Endothelial cell of umbilical vein (primary cell): ENCODE measurements at regions not wholly inside any gene's neighbourhood (a gene's known extent, or its start where the extent isn't known, plus 50 kb on each side); places are given as distances from the start of the nearest gene placed in this dataset.

ENCODE experiments used
- BruUV-seq: library from RNA; stranded (reverse); fragments of 400-500 nt; replicated peaks from 2 replicates; lab custom pipeline; 2021; lab: Mats Ljungman, UMichigan
- CTCF ChIA-PET: fragments of 300-600, 350-600 bp; sonication (Branson Sonifier 250); formaldehyde crosslinking; loops from one replicate; lab custom pipeline; 2021; ENCODE audit warnings: antibody characterized with exemption, inconsistent platforms; lab: Charles Lee
- POLR2A ChIA-PET: fragments of 300-600, 350-600 bp; sonication (Branson Sonifier 250); formaldehyde crosslinking; loops from one replicate; lab custom pipeline; 2021; ENCODE audit warnings: antibody characterized with exemption, inconsistent platforms; lab: Charles Lee
- DNase-seq: peaks from one replicate; pipeline ENCODE4 v3.0.0-alpha.2; 2011; ENCODE audit warnings: low read depth, low spot score
- FAIRE-seq: peaks from 2 replicates; lab custom pipeline; 2011; peaks lifted over from hg19 to GRCh38; lab: Jason Lieb, UNC
- H2AFZ ChIP-seq: 2 replicates; pipeline ENCODE4 v1.6.0; 2012; ENCODE audit warnings: low read depth, low read length, control low read depth, inconsistent platforms
- H3K27ac ChIP-seq: 2 replicates; pipeline ENCODE4 v1.5.1; 2011; ENCODE audit warnings: low read depth, mild to moderate bottlenecking, control low read depth, low read length, moderate library complexity; ENCODE audit not compliant: insufficient read depth
- H3K27me3 ChIP-seq, 2 experiments: 2 replicates each; pipeline versions ENCODE4 v1.6.0 to v1.6.1; 2011; ENCODE audit warnings: low read length in 2 of 2, mixed read lengths in 1 of 2; ENCODE audit not compliant: control insufficient read depth in 2 of 2, insufficient read depth in 2 of 2
- H3K36me3 ChIP-seq, 2 experiments: 2 replicates in 1 of 2; 3 replicates in 1 of 2; pipeline ENCODE4 v1.5.1; 2011; ENCODE audit warnings: low read length in 2 of 2, mild to moderate bottlenecking in 1 of 2, moderate library complexity in 1 of 2; ENCODE audit not compliant: control insufficient read depth in 2 of 2, insufficient read depth in 2 of 2; ENCODE audit errors: extremely low read depth in 1 of 2
- H3K4me1 ChIP-seq: 3 replicates; pipeline ENCODE4 v1.5.1; 2011; ENCODE audit warnings: mild to moderate bottlenecking, low read length; ENCODE audit not compliant: control insufficient read depth, insufficient read depth; ENCODE audit errors: extremely low read depth
- H3K4me2 ChIP-seq: 2 replicates; pipeline ENCODE4 v1.6.1; 2011; ENCODE audit warnings: low read length, control low read depth, mixed read lengths; ENCODE audit not compliant: insufficient read depth
- H3K4me3 ChIP-seq, 3 experiments: fragments of 200-600 bp in 1 of 3; sonication (generic), shearing (Covaris generic) in 1 of 3; replicated peaks in 1 of 3; 2 replicates each; pipeline ENCODE4 v1.5.1; 2011 to 2016; ENCODE audit warnings: control low read depth in 3 of 3, low read length in 3 of 3, mild to moderate bottlenecking in 2 of 3, inconsistent platforms in 1 of 3, low read depth in 1 of 3, moderate library complexity in 1 of 3; ENCODE audit not compliant: insufficient read depth in 1 of 3
- H3K79me2 ChIP-seq: 2 replicates; pipeline ENCODE4 v1.6.0; 2012; ENCODE audit warnings: low read length, inconsistent platforms; ENCODE audit not compliant: control insufficient read depth, insufficient read depth
- H3K9ac ChIP-seq: replicated peaks from 2 replicates; pipeline ENCODE3; 2011; ENCODE audit warnings: low read length, control low read depth; ENCODE audit not compliant: insufficient read depth; ENCODE audit errors: extremely low read depth
- H3K9me1 ChIP-seq: replicated peaks from 3 replicates; pipeline ENCODE4 v1.6.0; 2011; ENCODE audit warnings: mild to moderate bottlenecking, low read length; ENCODE audit not compliant: control insufficient read depth, insufficient read depth; ENCODE audit errors: extremely low read depth
- H3K9me3 ChIP-seq: replicated peaks from 2 replicates; pipeline ENCODE4 v1.5.1; 2012; ENCODE audit warnings: low read length, inconsistent platforms; ENCODE audit not compliant: control insufficient read depth, insufficient read depth
- H4K20me1 ChIP-seq: replicated peaks from 2 replicates; pipeline ENCODE3; 2011; ENCODE audit warnings: mild to moderate bottlenecking, low read length; ENCODE audit not compliant: control insufficient read depth, insufficient read depth; ENCODE audit errors: extremely low read depth
- FOS ChIP-seq: IDR thresholded peaks from 2 replicates; pipeline ENCODE4 v1.6.1; 2011; ENCODE audit warnings: mild to moderate bottlenecking, low read length, moderate library complexity, borderline replicate concordance; ENCODE audit not compliant: insufficient read depth
- GATA2 ChIP-seq: IDR thresholded peaks from 2 replicates; pipeline ENCODE4 v1.7.0; 2011; ENCODE audit warnings: low read depth, mild to moderate bottlenecking, moderate library complexity, mixed read lengths, low read length; ENCODE audit not compliant: insufficient read length, insufficient read depth
- JUN ChIP-seq: IDR thresholded peaks from 2 replicates; pipeline ENCODE4 v1.6.1; 2011; ENCODE audit warnings: borderline replicate concordance, low read depth; ENCODE audit not compliant: insufficient read length, insufficient read depth
- MAX ChIP-seq: IDR thresholded peaks from 2 replicates; pipeline ENCODE4 v1.6.1; 2011; ENCODE audit not compliant: insufficient read depth, insufficient read length
- POLR2A ChIP-seq: IDR thresholded peaks from 2 replicates; pipeline ENCODE4 v1.6.1; 2012; ENCODE audit warnings: low read depth, mild to moderate bottlenecking, control low read depth, low read length
- POLR2AphosphoS5 ChIP-seq: IDR thresholded peaks from 2 replicates; pipeline ENCODE4 v1.6.1; 2012; ENCODE audit warnings: low read depth, mild to moderate bottlenecking, control low read depth, low read length, moderate library complexity; ENCODE audit not compliant: insufficient read depth
- dilution Hi-C: fragments of 300-500 bp; cut with MboI; formaldehyde crosslinking; loops from one replicate; pipeline ENCODE4 v1.15.0; 2019; ENCODE audit warnings: low sequenced_read_pairs; ENCODE audit not compliant: extremely low pct_ligation_motif_present
- intact Hi-C: fragments of 100-400 bp; cut with micrococcal nuclease; formaldehyde crosslinking; loops from one replicate; pipeline ENCODE4 v1.10.0; 2022

- H2AFZ ChIP-seq = peak overlapping the region; percentile 47
- H3K36me3 ChIP-seq = no peaks in the 10 kb centered on the region
- H3K79me2 ChIP-seq = no peaks in the 10 kb centered on the region
- H3K4me1 ChIP-seq = peaks cover 24% of the 10 kb centered on the region
- POLR2A ChIA-PET = interaction anchor here (0.6 kb wide), 1 partner anchor 124 kb away, joined by 3 read pairs; no protein-coding TSS in a partner anchor
- no peaks in the 10 kb centered on the region for H4K20me1 ChIP-seq
- FAIRE-seq (peak; percentile 90), DNase-seq (peak; percentile 93)
- peak overlapping the region; percentile 40 for H3K9ac ChIP-seq
- intact Hi-C loops = no loop called here
- H3K27ac ChIP-seq = peak overlapping the region; percentile 84
- peak overlapping the region in 1 of 3 experiments; percentile 41 for H3K4me3 ChIP-seq
- H3K27me3 ChIP-seq = no peaks in the 10 kb centered on the region
- dilution Hi-C loops = no loop called here
- BruUV-seq = no TSS peak
- H3K9me1 ChIP-seq = no peaks in the 10 kb centered on the region
- no peaks in the 10 kb centered on the region for H3K9me3 ChIP-seq
- TF ChIP-seq FOS = peak; percentile 87
- peak; percentile 91 for TF ChIP-seq GATA2
- no peak for TF ChIP-seq POLR2A
- peak; percentile 55 for TF ChIP-seq POLR2AphosphoS5
- no peak for TF ChIP-seq MAX
- CTCF ChIA-PET = interaction anchor here (0.6 to 1.4 kb wide), 3 partner anchors 10 to 43 kb away, joined by 3 to 5 read pairs (median 3); no protein-coding TSS in a partner anchor
- H3K4me2 ChIP-seq = peak overlapping the region; percentile 79
Observed at GRCh38 chr4:32140636-32141035, 1420.5 kb downstream of the PCDH7 start.

DNA sequence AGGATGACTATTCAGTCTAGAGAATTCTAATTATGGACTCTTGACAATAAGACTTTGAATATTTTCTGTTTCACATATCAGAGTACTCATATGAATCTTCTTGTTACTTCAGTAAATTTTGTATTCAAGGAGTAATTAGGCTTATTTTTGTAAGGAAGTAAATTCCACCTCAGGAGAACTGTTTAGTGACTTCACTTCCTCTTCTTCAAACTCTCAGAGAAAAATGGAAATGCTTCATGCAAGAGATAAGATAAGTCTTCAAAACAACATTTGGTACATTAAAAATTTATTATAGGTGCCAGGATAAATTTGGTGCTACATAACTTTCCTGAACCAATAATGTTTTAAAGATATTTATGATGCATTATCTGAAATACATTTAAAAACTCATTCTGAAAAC lies 1421.9 kb downstream of the PCDH7 start:
- no peaks in the 10 kb centered on the region for H3K79me2 ChIP-seq
- dilution Hi-C loops = no loop called here
- H4K20me1 ChIP-seq = no peaks in the 10 kb centered on the region
- H3K9ac ChIP-seq = no peak overlapping the region
- TF ChIP-seq FOS = peak; percentile 54
- peak; percentile 10 for TF ChIP-seq JUN
- peak; percentile 83 for TF ChIP-seq GATA2
- TF ChIP-seq POLR2AphosphoS5 = no peak
- H3K27me3 ChIP-seq = no peaks in the 10 kb centered on the region
- FAIRE-seq (peak; percentile 68), DNase-seq (peak; percentile 79)
- no peaks in the 10 kb centered on the region for H3K36me3 ChIP-seq
- CTCF ChIA-PET = no interaction called here
- no peaks in the 10 kb centered on the region for H3K9me1 ChIP-seq
- peak overlapping the region; percentile 84 for H3K27ac ChIP-seq
- H3K9me3 ChIP-seq = no peaks in the 10 kb centered on the region
- intact Hi-C loops = loop anchor here (1.0 kb wide), 1 partner anchor 77 kb away; no protein-coding TSS in a partner anchor
- peaks cover 24% of the 10 kb centered on the region for H3K4me1 ChIP-seq
- POLR2A ChIA-PET = no interaction called here
- BruUV-seq = no TSS peak
- H3K4me3 ChIP-seq = no peak overlapping the region
- peak overlapping the region; percentile 79 for H3K4me2 ChIP-seq
- H2AFZ ChIP-seq = no peak overlapping the region
